Skeletal muscle cell (primary cell): ENCODE measurements at regions not wholly inside any gene's neighbourhood (a gene's known extent, or its start where the extent isn't known, plus 50 kb on each side); places are given as distances from the start of the nearest gene placed in this dataset.

Experiments
- DNase-seq: peaks from one replicate; pipeline ENCODE4 v3.0.0-alpha.2; 2010; ENCODE audit warnings: low read depth
- H3K4me3 ChIP-seq: 2 replicates; pipeline ENCODE4 v1.5.1; 2011; ENCODE audit warnings: low read depth, mild to moderate bottlenecking, control low read depth, low read length, moderate library complexity

DNA sequence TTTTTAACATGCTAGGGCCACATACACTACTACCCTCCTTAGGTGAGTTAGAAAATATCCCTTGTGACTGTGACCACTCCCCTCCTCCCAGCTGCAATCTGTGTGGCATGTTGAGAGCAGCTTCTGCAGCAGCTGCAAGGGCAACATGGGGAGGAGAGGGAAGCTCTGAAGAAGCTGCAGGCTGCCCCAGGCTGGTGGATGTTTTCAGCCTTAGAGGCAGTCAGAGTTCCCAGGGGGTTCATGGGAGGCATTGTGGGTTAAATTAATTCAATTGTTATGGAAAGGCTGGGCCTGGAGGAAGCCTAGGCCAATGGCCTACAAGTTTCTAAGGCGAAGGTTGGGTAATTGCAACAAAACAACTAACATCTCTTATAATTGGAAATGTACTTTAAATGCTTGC, 860.8 kb downstream of the NLGN4Y start:
- DNase-seq, result no peak
- H3K4me3 ChIP-seq, result no peak overlapping the region

GRCh38 chrY:15397556-15398280, 873.4 kb downstream of the NLGN4Y start:
- no peak for DNase-seq
- H3K4me3 ChIP-seq, result no peak overlapping the region

GRCh38 chrY:15402451-15402850, 878.1 kb downstream of the NLGN4Y start:
- no peak for DNase-seq
- no peak overlapping the region for H3K4me3 ChIP-seq

DNA sequence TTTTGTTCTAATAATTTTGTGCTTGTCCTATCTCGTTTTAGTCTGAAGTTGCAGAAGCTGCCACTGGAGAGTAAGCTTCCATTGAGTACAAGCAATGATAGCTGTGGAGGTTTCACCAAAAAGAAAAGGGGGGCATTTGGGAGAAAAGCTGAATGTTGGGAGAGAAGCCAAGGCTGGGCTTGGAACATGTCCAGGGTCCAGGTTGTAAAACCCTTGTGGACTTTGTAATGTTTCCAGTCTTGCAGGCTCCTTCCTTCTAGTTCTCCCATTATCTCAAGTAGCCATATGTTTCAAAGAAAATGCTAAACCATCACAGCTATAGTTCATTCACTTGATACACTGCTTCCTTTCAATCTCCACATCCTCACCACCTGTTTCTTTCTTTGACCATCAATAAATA, 880.2 kb downstream of the NLGN4Y start:
- no peak for DNase-seq
- H3K4me3 ChIP-seq, result no peak overlapping the region

- DNase-seq, result no peak
- H3K4me3 ChIP-seq, result no peak overlapping the region
These were observed 890.8 kb downstream of the NLGN4Y start for GRCh38 chrY:15415165-15415564.

DNA sequence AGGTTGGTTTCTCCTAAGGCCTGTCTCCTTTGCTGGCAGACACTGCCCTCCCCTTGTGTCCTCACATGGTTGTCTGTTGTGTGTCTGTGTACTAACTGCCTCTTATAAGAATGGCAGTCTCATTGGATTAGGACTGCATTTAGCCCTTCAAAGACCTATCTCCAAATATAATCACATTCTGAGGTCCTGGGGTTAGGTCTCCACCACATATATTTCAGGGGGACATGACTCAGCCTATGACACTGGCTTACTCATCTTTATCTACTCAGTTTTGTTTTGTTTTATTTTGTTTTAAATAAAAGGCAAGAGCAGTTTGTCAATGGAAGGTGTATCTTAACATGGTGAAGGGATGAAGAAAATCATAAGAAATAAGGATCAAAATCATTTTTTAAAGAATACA, 894.3 kb downstream of the NLGN4Y start:
- H3K4me3 ChIP-seq, result no peak overlapping the region
- no peak for DNase-seq

DNA sequence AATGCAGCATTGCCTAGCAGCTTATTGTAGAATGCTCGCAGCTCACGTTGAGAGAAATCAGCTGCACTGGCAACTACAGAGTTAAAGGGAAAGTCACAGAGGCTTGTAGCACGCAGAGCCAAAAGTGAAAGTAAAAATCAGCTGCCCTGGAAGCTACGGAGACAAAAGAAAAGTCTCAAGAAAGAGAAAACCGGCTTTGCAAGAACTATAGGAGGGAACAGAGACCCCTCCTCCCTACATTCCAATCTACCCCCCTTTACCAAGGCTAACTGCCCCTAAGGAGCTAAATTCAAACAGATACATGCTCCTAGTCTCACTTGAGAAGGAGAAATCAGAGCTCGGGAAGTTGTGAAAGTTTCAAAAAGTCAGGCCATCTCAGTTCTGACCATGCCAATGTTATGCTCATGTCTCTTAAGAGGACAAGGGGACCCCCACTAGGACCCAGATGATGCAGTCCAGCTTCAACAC, 900.4 kb downstream of the NLGN4Y start:
- H3K4me3 ChIP-seq, result peak overlapping the region; percentile 45
- no peak for DNase-seq

DNA sequence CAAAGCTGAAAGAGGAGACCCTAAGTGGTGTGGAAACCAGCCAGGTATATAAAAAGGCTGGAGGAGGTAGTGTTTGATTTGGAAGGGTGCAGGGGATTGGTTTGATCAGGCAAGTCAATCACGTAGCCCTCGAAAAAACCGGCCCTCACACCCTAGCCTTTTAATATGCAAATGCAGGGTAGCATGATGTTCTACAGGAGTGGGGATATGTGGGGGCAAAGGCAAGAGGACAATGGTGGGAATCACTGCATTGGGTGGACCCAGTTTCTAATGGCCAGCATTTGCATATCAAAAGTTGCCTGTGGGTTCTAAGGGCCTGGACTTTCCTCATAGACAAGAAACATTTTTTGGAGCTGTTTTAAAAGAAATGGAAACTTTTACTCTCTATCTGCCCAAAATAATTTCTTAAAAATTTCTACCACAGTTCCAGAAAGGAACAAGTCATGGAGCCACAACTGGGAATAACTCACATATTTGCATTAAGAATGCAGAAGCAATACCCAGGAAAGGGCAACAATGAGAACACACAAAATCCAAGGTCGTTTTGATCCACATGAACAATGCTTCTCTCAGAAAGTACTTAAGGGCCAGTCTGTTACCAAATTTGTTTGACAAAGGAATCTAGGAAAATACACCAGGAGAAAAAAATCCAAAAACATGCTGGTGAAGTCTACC, 915.8 kb downstream of the NLGN4Y start:
- no peak for DNase-seq
- H3K4me3 ChIP-seq, result no peak overlapping the region

DNA sequence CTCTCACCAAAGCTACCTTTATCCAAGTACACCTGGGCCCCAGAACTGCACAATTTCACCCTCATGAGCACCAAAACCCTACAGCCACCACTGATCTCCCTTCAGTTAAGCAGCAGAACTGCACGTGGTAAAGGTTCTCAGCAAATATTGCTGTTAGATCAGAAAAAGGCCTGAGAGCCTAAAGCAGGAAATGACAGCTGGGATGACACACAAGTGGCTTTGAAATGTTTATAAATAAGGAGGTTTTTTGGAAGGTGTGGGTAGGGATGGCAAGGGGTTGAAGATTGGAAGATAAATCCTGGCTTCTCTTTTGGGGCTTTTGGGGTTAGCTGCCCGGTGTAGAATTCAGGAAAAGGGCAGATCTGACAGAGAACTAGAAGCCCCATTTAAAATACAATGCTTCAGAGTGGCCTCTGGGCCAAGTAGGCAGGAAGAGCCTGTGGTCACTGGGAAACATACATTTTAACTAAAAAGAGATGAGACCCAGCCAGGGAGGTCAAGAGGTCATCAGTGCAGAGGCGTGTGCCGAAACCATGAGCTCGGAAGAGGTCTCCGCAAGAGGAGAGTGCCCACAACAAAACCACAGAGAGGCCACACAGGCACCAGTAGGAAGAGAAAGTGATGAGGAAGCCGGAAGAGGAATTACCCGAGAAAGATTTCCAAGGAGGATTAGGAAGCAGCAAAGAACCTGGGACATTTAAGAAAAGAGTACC, 916.5 kb downstream of the NLGN4Y start:
- no peak for DNase-seq

GRCh38 chrY:15441878-15442277, 917.5 kb downstream of the NLGN4Y start:
- no peak for DNase-seq

More for the DNA sequence above, 916.5 kb downstream of the NLGN4Y start:
- no peak overlapping the region for H3K4me3 ChIP-seq

GRCh38 chrY:15445871-15446270, 921.5 kb downstream of the NLGN4Y start:
- no peak overlapping the region for H3K4me3 ChIP-seq
- DNase-seq, result no peak

More at GRCh38 chrY:15441878-15442277, 917.5 kb downstream of the NLGN4Y start:
- no peak overlapping the region for H3K4me3 ChIP-seq

DNA sequence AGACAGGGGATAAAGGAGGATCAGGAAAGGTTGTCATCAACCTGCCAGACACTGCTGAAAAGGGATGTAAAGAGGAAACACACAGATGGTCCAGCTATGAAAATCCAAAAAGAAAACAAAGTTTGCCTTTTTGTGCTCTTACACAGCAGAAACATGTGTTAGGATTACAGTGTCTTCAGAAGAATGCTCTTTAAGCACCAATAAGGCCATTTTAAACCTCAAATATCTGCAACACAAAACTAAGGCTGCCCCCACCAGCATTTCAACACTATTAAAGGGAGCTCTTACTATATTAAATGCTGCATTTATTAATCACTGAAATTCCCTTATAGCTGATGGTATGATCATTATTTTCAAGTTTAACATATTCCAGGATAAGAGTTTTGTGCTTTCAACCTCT, 922.5 kb downstream of the NLGN4Y start:
- DNase-seq, result no peak
- H3K4me3 ChIP-seq, result no peak overlapping the region

GRCh38 chrY:15447959-15448358, 923.6 kb downstream of the NLGN4Y start:
- H3K4me3 ChIP-seq, result no peak overlapping the region
- no peak for DNase-seq

- peak overlapping the region; percentile 43 for H3K4me3 ChIP-seq
- no peak for DNase-seq
These were observed 931.0 kb downstream of the NLGN4Y start for GRCh38 chrY:15455133-15455937.

DNA sequence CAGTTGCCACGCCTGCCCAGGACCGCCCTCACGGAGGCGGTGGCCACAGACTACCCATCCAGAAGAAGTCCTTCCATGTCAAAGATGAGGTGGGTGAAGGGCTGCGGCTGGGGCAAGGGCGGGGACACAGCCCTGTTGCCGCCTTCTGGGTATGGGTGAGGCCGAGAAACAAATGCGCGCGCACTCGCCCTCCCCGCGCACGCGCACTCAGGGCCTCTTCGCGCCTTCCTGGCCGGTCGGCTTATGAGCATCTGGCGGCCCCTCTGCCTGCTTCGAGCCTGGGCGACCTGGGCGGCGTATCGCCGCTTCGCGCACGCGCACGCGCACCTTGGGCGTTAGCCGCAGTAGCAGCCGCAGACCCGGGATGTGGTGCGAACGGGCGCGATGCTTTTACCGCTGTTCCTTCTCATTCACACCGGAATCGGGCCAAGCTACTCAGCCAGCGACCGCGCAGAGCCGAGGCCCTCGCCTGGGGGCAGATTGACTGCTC, 931.7 kb downstream of the NLGN4Y start:
- peak; percentile 43 for DNase-seq
- peak overlapping the region; percentile 43 for H3K4me3 ChIP-seq

DNA sequence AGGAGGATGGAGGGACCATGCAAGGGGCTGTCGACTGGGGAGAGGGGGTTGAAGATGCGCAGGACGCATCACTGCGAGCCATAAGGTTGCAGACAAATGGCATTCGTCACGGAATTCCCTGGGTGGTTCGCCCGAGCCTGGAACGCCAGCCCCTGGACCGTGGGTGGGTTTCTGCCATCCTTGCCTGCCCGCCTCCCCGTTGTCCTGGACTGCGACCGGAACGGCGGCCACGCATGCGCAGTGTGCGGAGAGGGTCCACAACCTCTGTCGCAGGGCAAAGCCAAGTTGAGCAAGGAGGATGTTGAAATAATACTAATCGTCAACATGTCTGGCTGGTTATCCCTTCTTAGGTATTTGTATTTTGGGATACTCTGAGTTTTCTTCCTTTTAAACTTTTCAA, 932.2 kb downstream of the NLGN4Y start:
- no peak for DNase-seq
- peak overlapping the region; percentile 43 for H3K4me3 ChIP-seq

DNA sequence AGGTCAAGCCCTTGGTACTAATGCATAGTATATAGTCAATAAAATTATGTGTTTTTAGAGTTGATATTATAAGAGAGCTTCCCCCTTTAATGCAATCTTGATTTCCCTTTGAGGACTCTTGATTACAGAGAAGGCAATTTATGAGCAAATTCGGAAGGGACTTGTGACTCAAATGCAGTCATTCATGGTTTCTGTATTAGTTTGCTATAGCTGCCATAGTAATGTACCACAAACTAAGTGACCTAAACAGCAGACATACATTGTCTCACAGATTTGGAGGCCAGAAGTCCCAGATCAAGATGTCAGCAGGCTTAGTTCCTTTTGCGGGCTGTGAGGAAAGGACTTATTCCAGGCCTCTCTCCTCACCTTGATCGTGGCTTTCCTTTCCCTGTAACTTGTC, 933.4 kb downstream of the NLGN4Y start:
- DNase-seq, result no peak
- H3K4me3 ChIP-seq, result no peak overlapping the region

GRCh38 chrY:15458426-15458825, 934.1 kb downstream of the NLGN4Y start:
- no peak overlapping the region for H3K4me3 ChIP-seq
- DNase-seq, result no peak

DNA sequence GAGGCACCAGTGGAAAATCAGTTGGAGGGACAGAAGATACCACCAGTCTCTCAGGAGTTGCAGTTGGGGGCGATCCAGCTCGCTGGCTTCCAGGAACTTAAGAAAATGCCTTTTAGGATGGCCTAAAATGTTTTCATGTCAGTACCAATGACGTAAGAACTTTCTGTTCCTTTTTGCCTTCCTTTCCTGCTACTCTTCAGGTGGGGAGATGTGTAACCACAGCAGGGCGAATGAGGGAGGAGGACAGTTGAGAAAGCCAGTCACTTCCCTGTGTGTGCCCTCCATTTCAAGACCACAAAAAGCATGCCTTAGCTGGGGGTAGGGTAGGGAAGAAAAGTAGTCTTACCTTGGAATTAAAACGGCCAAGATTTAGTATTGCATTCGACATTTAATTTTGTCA, 941.6 kb downstream of the NLGN4Y start:
- no peak overlapping the region for H3K4me3 ChIP-seq
- DNase-seq, result no peak
